Endothelial cell of umbilical vein (primary cell): ENCODE measurements at regions not wholly inside any gene's neighbourhood (a gene's known extent, or its start where the extent isn't known, plus 50 kb on each side); places are given as distances from the start of the nearest gene placed in this dataset.

Experiments
- BruUV-seq: library from RNA; stranded (reverse); fragments of 400-500 nt; replicated peaks from 2 replicates; lab custom pipeline; 2021; lab: Mats Ljungman, UMichigan
- CTCF ChIA-PET: fragments of 300-600, 350-600 bp; sonication (Branson Sonifier 250); formaldehyde crosslinking; loops from one replicate; lab custom pipeline; 2021; ENCODE audit warnings: antibody characterized with exemption, inconsistent platforms; lab: Charles Lee
- POLR2A ChIA-PET: fragments of 300-600, 350-600 bp; sonication (Branson Sonifier 250); formaldehyde crosslinking; loops from one replicate; lab custom pipeline; 2021; ENCODE audit warnings: antibody characterized with exemption, inconsistent platforms; lab: Charles Lee
- DNase-seq: peaks from one replicate; pipeline ENCODE4 v3.0.0-alpha.2; 2011; ENCODE audit warnings: low read depth, low spot score
- FAIRE-seq: peaks from 2 replicates; lab custom pipeline; 2011; peaks lifted over from hg19 to GRCh38; lab: Jason Lieb, UNC
- H2AFZ ChIP-seq: 2 replicates; pipeline ENCODE4 v1.6.0; 2012; ENCODE audit warnings: low read depth, low read length, control low read depth, inconsistent platforms
- H3K27ac ChIP-seq: 2 replicates; pipeline ENCODE4 v1.5.1; 2011; ENCODE audit warnings: low read depth, mild to moderate bottlenecking, control low read depth, low read length, moderate library complexity; ENCODE audit not compliant: insufficient read depth
- H3K27me3 ChIP-seq, 2 experiments: 2 replicates each; pipeline versions ENCODE4 v1.6.0 to v1.6.1; 2011; ENCODE audit warnings: low read length in 2 of 2, mixed read lengths in 1 of 2; ENCODE audit not compliant: control insufficient read depth in 2 of 2, insufficient read depth in 2 of 2
- H3K36me3 ChIP-seq, 2 experiments: 2 replicates in 1 of 2; 3 replicates in 1 of 2; pipeline ENCODE4 v1.5.1; 2011; ENCODE audit warnings: low read length in 2 of 2, mild to moderate bottlenecking in 1 of 2, moderate library complexity in 1 of 2; ENCODE audit not compliant: control insufficient read depth in 2 of 2, insufficient read depth in 2 of 2; ENCODE audit errors: extremely low read depth in 1 of 2
- H3K4me1 ChIP-seq: 3 replicates; pipeline ENCODE4 v1.5.1; 2011; ENCODE audit warnings: mild to moderate bottlenecking, low read length; ENCODE audit not compliant: control insufficient read depth, insufficient read depth; ENCODE audit errors: extremely low read depth
- H3K4me2 ChIP-seq: 2 replicates; pipeline ENCODE4 v1.6.1; 2011; ENCODE audit warnings: low read length, control low read depth, mixed read lengths; ENCODE audit not compliant: insufficient read depth
- H3K4me3 ChIP-seq, 3 experiments: fragments of 200-600 bp in 1 of 3; sonication (generic), shearing (Covaris generic) in 1 of 3; replicated peaks in 1 of 3; 2 replicates each; pipeline ENCODE4 v1.5.1; 2011 to 2016; ENCODE audit warnings: control low read depth in 3 of 3, low read length in 3 of 3, mild to moderate bottlenecking in 2 of 3, inconsistent platforms in 1 of 3, low read depth in 1 of 3, moderate library complexity in 1 of 3; ENCODE audit not compliant: insufficient read depth in 1 of 3
- H3K79me2 ChIP-seq: 2 replicates; pipeline ENCODE4 v1.6.0; 2012; ENCODE audit warnings: low read length, inconsistent platforms; ENCODE audit not compliant: control insufficient read depth, insufficient read depth
- H3K9ac ChIP-seq: replicated peaks from 2 replicates; pipeline ENCODE3; 2011; ENCODE audit warnings: low read length, control low read depth; ENCODE audit not compliant: insufficient read depth; ENCODE audit errors: extremely low read depth
- H3K9me1 ChIP-seq: replicated peaks from 3 replicates; pipeline ENCODE4 v1.6.0; 2011; ENCODE audit warnings: mild to moderate bottlenecking, low read length; ENCODE audit not compliant: control insufficient read depth, insufficient read depth; ENCODE audit errors: extremely low read depth
- H3K9me3 ChIP-seq: replicated peaks from 2 replicates; pipeline ENCODE4 v1.5.1; 2012; ENCODE audit warnings: low read length, inconsistent platforms; ENCODE audit not compliant: control insufficient read depth, insufficient read depth
- H4K20me1 ChIP-seq: replicated peaks from 2 replicates; pipeline ENCODE3; 2011; ENCODE audit warnings: mild to moderate bottlenecking, low read length; ENCODE audit not compliant: control insufficient read depth, insufficient read depth; ENCODE audit errors: extremely low read depth
- EZH2 ChIP-seq: IDR thresholded peaks from 2 replicates; pipeline ENCODE4 v1.6.1; 2012; ENCODE audit warnings: borderline replicate concordance, low read depth, mild to moderate bottlenecking, moderate library complexity, low read length, inconsistent platforms; ENCODE audit not compliant: severe bottlenecking
- FOS ChIP-seq: IDR thresholded peaks from 2 replicates; pipeline ENCODE4 v1.6.1; 2011; ENCODE audit warnings: mild to moderate bottlenecking, low read length, moderate library complexity, borderline replicate concordance; ENCODE audit not compliant: insufficient read depth
- GATA2 ChIP-seq: IDR thresholded peaks from 2 replicates; pipeline ENCODE4 v1.7.0; 2011; ENCODE audit warnings: low read depth, mild to moderate bottlenecking, moderate library complexity, mixed read lengths, low read length; ENCODE audit not compliant: insufficient read length, insufficient read depth
- JUN ChIP-seq: IDR thresholded peaks from 2 replicates; pipeline ENCODE4 v1.6.1; 2011; ENCODE audit warnings: borderline replicate concordance, low read depth; ENCODE audit not compliant: insufficient read length, insufficient read depth
- MYC ChIP-seq: IDR thresholded peaks from one replicate; pipeline ENCODE4 v1.6.1; 2011; ENCODE audit warnings: mild to moderate bottlenecking, low read depth, low read length
- POLR2A ChIP-seq: IDR thresholded peaks from 2 replicates; pipeline ENCODE4 v1.6.1; 2012; ENCODE audit warnings: low read depth, mild to moderate bottlenecking, control low read depth, low read length
- POLR2AphosphoS5 ChIP-seq: IDR thresholded peaks from 2 replicates; pipeline ENCODE4 v1.6.1; 2012; ENCODE audit warnings: low read depth, mild to moderate bottlenecking, control low read depth, low read length, moderate library complexity; ENCODE audit not compliant: insufficient read depth
- dilution Hi-C: fragments of 300-500 bp; cut with MboI; formaldehyde crosslinking; loops from one replicate; pipeline ENCODE4 v1.15.0; 2019; ENCODE audit warnings: low sequenced_read_pairs; ENCODE audit not compliant: extremely low pct_ligation_motif_present
- intact Hi-C: fragments of 100-400 bp; cut with micrococcal nuclease; formaldehyde crosslinking; loops from one replicate; pipeline ENCODE4 v1.10.0; 2022
- TF ChIP-seq, protein P1 (sequence below), 2 donors: IDR thresholded peaks; 1 replicate in 1 of 2; 2 replicates in 1 of 2; pipeline ENCODE4 v1.5.1; 2011; ENCODE audit warnings: low read length in 2 of 2, mild to moderate bottlenecking in 2 of 2, moderate library complexity in 2 of 2, control low read depth in 1 of 2, inconsistent platforms in 1 of 2, low read depth in 1 of 2; ENCODE audit not compliant: insufficient read depth in 1 of 2; ENCODE audit errors: extremely low read depth in 1 of 2
- TF ChIP-seq, protein P2 (sequence below): IDR thresholded peaks from 2 replicates; pipeline ENCODE4 v1.6.1; 2011; ENCODE audit not compliant: insufficient read depth, insufficient read length

DNA sequence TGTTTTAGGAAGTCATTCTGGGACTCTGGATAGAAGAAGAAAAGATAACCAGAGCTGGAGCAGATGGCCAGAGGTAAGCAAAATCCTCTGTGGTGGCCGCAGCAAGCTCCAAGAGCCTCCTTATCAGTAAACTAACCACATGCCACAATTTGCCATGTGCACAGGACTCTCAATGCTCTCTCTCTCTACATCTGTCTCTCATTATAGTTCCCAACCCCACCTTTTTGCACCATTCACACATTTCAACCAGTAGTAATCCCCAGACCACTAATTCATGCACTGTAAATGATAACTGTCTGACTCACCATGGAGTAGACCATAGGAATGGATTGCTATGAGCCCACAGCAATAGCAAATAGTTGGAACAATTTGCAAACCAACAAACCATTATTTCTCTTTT is 526.1 kb downstream of the TLR4 start:
- BruUV-seq, result no TSS peak
- no peak overlapping the region for H3K4me2 ChIP-seq
- ChIA-PET CTCF (no interaction called here), POLR2A (no interaction called here)
- H3K27ac ChIP-seq, result no peak overlapping the region
- no peaks in the 10 kb centered on the region for H3K9me1 ChIP-seq
- H3K4me1 ChIP-seq, result no peaks in the 10 kb centered on the region
- TF ChIP-seq EZH2, result no peak
- TF ChIP-seq POLR2AphosphoS5, result no peak
- no peaks in the 10 kb centered on the region for H3K79me2 ChIP-seq
- H3K27me3 ChIP-seq, result no peaks in the 10 kb centered on the region
- DNase-seq, result no peak
- no peak for FAIRE-seq
- no peak overlapping the region for H3K4me3 ChIP-seq
- no peaks in the 10 kb centered on the region for H3K9me3 ChIP-seq
- intact Hi-C loops, result no loop called here
- no peak overlapping the region for H3K9ac ChIP-seq
- dilution Hi-C loops, result no loop called here
- no peaks in the 10 kb centered on the region for H4K20me1 ChIP-seq
- no peak overlapping the region for H2AFZ ChIP-seq
- no peaks in the 10 kb centered on the region for H3K36me3 ChIP-seq

- Histone ChIP-seq H3K27me3 (no peaks in the 10 kb centered on the region), H2AFZ (no peak overlapping the region), H3K4me1 (no peaks in the 10 kb centered on the region), H4K20me1 (no peaks in the 10 kb centered on the region), H3K9me3 (no peaks in the 10 kb centered on the region), H3K4me3 (no peak overlapping the region), H3K4me2 (no peak overlapping the region), H3K36me3 (no peaks in the 10 kb centered on the region), H3K9ac (no peak overlapping the region), H3K9me1 (no peaks in the 10 kb centered on the region), H3K79me2 (no peaks in the 10 kb centered on the region), H3K27ac (no peak overlapping the region)
- dilution Hi-C loops (no loop called here), intact Hi-C loops (no loop called here)
- CTCF ChIA-PET, result no interaction called here
- no peak for TF ChIP-seq MYC
- TF ChIP-seq JUN, result no peak
- no peak for TF ChIP-seq POLR2AphosphoS5
- no peak for TF ChIP-seq FOS
- TF ChIP-seq EZH2, result no peak
- TF ChIP-seq, protein P1, sequence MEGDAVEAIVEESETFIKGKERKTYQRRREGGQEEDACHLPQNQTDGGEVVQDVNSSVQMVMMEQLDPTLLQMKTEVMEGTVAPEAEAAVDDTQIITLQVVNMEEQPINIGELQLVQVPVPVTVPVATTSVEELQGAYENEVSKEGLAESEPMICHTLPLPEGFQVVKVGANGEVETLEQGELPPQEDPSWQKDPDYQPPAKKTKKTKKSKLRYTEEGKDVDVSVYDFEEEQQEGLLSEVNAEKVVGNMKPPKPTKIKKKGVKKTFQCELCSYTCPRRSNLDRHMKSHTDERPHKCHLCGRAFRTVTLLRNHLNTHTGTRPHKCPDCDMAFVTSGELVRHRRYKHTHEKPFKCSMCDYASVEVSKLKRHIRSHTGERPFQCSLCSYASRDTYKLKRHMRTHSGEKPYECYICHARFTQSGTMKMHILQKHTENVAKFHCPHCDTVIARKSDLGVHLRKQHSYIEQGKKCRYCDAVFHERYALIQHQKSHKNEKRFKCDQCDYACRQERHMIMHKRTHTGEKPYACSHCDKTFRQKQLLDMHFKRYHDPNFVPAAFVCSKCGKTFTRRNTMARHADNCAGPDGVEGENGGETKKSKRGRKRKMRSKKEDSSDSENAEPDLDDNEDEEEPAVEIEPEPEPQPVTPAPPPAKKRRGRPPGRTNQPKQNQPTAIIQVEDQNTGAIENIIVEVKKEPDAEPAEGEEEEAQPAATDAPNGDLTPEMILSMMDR (IDR thresholded peaks at IDR 0.05; ENCODE audit: extremely low read depth in 1 of 2, insufficient read depth in 1 of 2, low read depth in 1 of 2, low read length in 2 of 2), result no peak
- no peak for TF ChIP-seq POLR2A
- TF ChIP-seq GATA2, result no peak
- TF ChIP-seq, protein P2, sequence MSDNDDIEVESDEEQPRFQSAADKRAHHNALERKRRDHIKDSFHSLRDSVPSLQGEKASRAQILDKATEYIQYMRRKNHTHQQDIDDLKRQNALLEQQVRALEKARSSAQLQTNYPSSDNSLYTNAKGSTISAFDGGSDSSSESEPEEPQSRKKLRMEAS, result no peak
- DNase-seq, result no peak
- BruUV-seq, result no TSS peak
- FAIRE-seq, result no peak
- POLR2A ChIA-PET, result no interaction called here
Observed at GRCh38 chr9:118236625-118237024, 532.4 kb downstream of the TLR4 start.
